Hepatocyte (in vitro differentiated cells): ENCODE measurements at regions not wholly inside any gene's neighbourhood (a gene's known extent, or its start where the extent isn't known, plus 50 kb on each side); places are given as distances from the start of the nearest gene placed in this dataset.

ENCODE experiments used
- DNase-seq: peaks from one replicate; pipeline ENCODE4 v3.0.0-alpha.2; 2016; ENCODE audit warnings: low spot score
- H2AFZ ChIP-seq: fragments of 200-600 bp; sonication (generic); 2 replicates; pipeline ENCODE4 v1.6.0; 2016; ENCODE audit warnings: antibody characterized with exemption, mild to moderate bottlenecking
- H3K27ac ChIP-seq: fragments of 200-600 bp; sonication (generic); 2 replicates; pipeline ENCODE4 v1.5.1; 2016; ENCODE audit warnings: mild to moderate bottlenecking
- H3K27me3 ChIP-seq: fragments of 200-600 bp; sonication (generic); 2 replicates; pipeline ENCODE4 v1.6.1; 2016
- H3K36me3 ChIP-seq: fragments of 200-600 bp; sonication (generic); replicated peaks from 2 replicates; pipeline ENCODE4 v1.5.1; 2016; ENCODE audit warnings: low read depth; ENCODE audit not compliant: insufficient read depth
- H3K4me1 ChIP-seq: fragments of 200-600 bp; sonication (generic); 2 replicates; pipeline ENCODE4 v1.5.1; 2016; ENCODE audit warnings: mild to moderate bottlenecking, moderate library complexity; ENCODE audit not compliant: insufficient read depth
- H3K4me2 ChIP-seq: fragments of 200-600 bp; sonication (generic); 2 replicates; pipeline ENCODE4 v1.6.0; 2016
- H3K4me3 ChIP-seq: fragments of 200-600 bp; sonication (generic); 2 replicates; pipeline ENCODE4 v1.5.1; 2016; ENCODE audit warnings: mild to moderate bottlenecking
- H3K79me2 ChIP-seq: fragments of 200-600 bp; sonication (generic); 2 replicates; pipeline ENCODE4 v1.6.0; 2017; ENCODE audit warnings: mild to moderate bottlenecking
- H3K9me2 ChIP-seq: fragments of 200-600 bp; sonication (generic); replicated peaks from 2 replicates; pipeline ENCODE4 v1.6.0; 2017; ENCODE audit warnings: mild to moderate bottlenecking; ENCODE audit not compliant: insufficient read depth
- H3K9me3 ChIP-seq: fragments of 200-600 bp; sonication (generic); 2 replicates; pipeline ENCODE4 v1.5.1; 2016; ENCODE audit warnings: low read depth, mild to moderate bottlenecking
- H4K20me1 ChIP-seq: fragments of 200-600 bp; sonication (generic); 2 replicates; pipeline ENCODE4 v1.6.0; 2016; ENCODE audit warnings: mild to moderate bottlenecking; ENCODE audit not compliant: insufficient read depth, poor library complexity, severe bottlenecking
- CTCF ChIP-seq: fragments of 200-600 bp; sonication (generic); IDR thresholded peaks from 2 replicates; pipeline ENCODE4 v1.5.1; 2016; ENCODE audit warnings: antibody characterized with exemption, mild to moderate bottlenecking; ENCODE audit not compliant: poor library complexity
- EZH2 ChIP-seq: fragments of 200-600 bp; sonication (generic); IDR thresholded peaks from 2 replicates; pipeline ENCODE4 v1.6.1; 2016; ENCODE audit warnings: antibody characterized with exemption, mild to moderate bottlenecking, borderline replicate concordance
- EZH2phosphoT487 ChIP-seq: fragments of 200-600 bp; sonication (generic); IDR thresholded peaks from one replicate; pipeline ENCODE4 v1.6.1; 2018; ENCODE audit warnings: antibody characterized with exemption, mild to moderate bottlenecking, low read depth, moderate library complexity; ENCODE audit not compliant: unreplicated experiment, severe bottlenecking
- WGBS: methylation state at CpG from one replicate; pipeline ENCODE4 v1.1.6; 2016; ENCODE audit warnings: low lambda C conversion rate; ENCODE audit errors: missing lambda C conversion rate; 5-methylcytosine and 5-hydroxymethylcytosine counted together

- Histone ChIP-seq H3K79me2 (no peaks in the 10 kb centered on the region), H3K27me3 (no peaks in the 10 kb centered on the region), H3K9me2 (no peaks in the 10 kb centered on the region), H3K27ac (no peak overlapping the region), H3K36me3 (no peaks in the 10 kb centered on the region), H3K4me3 (no peak overlapping the region), H3K4me2 (no peak overlapping the region), H4K20me1 (no peaks in the 10 kb centered on the region), H3K9me3 (no peaks in the 10 kb centered on the region), H3K4me1 (no peaks in the 10 kb centered on the region), H2AFZ (no peak overlapping the region)
- DNase-seq: no peak
- 74% methylated on average over 7 of the region's 7 CpGs for whole genome bisulfite sequencing
- TF ChIP-seq EZH2phosphoT487 (no peak), CTCF (no peak), EZH2 (no peak)
Measured at GRCh38 chr4:149980121-149980682, 98.0 kb upstream of the DCLK2 start.

GRCh38 chr4:149980941-149981340, 97.3 kb upstream of the DCLK2 start:
- H3K27ac ChIP-seq: no peak overlapping the region
- no peaks in the 10 kb centered on the region for H3K9me2 ChIP-seq
- DNase-seq: peak; percentile 69
- no peaks in the 10 kb centered on the region for H3K27me3 ChIP-seq
- no peaks in the 10 kb centered on the region for H3K79me2 ChIP-seq
- no peaks in the 10 kb centered on the region for H4K20me1 ChIP-seq
- TF ChIP-seq CTCF (peak; percentile 68), EZH2phosphoT487 (no peak), EZH2 (no peak)
- no peaks in the 10 kb centered on the region for H3K9me3 ChIP-seq
- no peak overlapping the region for H3K4me2 ChIP-seq
- no peak overlapping the region for H2AFZ ChIP-seq
- no peaks in the 10 kb centered on the region for H3K4me1 ChIP-seq
- H3K36me3 ChIP-seq: no peaks in the 10 kb centered on the region
- no peak overlapping the region for H3K4me3 ChIP-seq
- 14% methylated on average over 6 of the region's 6 CpGs for WGBS

DNA sequence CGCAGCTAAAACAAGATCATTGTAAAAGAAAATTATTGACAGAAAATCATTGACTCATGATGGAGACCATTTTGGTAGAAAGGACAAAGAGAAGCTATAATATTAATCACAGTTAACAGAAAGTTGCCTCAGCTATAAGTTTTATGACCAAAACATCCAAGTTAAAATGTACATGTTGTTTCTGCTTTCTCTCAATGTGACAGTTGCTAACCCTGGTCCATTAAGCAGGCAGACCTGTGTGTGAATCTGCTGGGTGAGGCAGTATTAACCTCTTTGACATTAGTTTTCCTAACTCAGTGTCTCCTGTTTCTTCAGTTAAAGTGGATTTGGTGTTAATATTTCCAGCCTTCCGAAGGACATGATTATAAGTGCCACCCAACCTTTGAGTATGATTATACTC, 94.8 kb upstream of the DCLK2 start:
- peaks cover 20% of the 10 kb centered on the region for H3K4me1 ChIP-seq
- H3K4me3 ChIP-seq: no peak overlapping the region
- no peak for DNase-seq
- no peak overlapping the region for H3K4me2 ChIP-seq
- H2AFZ ChIP-seq: no peak overlapping the region
- WGBS: 76% methylated on average over 2 of the region's 2 CpGs
- TF ChIP-seq CTCF (no peak), EZH2phosphoT487 (no peak), EZH2 (no peak)
- no peaks in the 10 kb centered on the region for H3K9me2 ChIP-seq
- no peak overlapping the region for H3K27ac ChIP-seq
- H3K27me3 ChIP-seq: no peaks in the 10 kb centered on the region
- H4K20me1 ChIP-seq: no peaks in the 10 kb centered on the region
- H3K36me3 ChIP-seq: no peaks in the 10 kb centered on the region
- H3K79me2 ChIP-seq: no peaks in the 10 kb centered on the region
- no peaks in the 10 kb centered on the region for H3K9me3 ChIP-seq

GRCh38 chr4:149983931-149984330, 94.3 kb upstream of the DCLK2 start:
- Histone ChIP-seq H3K4me3 (no peak overlapping the region), H4K20me1 (no peaks in the 10 kb centered on the region), H3K79me2 (no peaks in the 10 kb centered on the region), H3K4me2 (no peak overlapping the region), H3K4me1 (peaks cover 20% of the 10 kb centered on the region), H3K27me3 (no peaks in the 10 kb centered on the region), H3K9me3 (no peaks in the 10 kb centered on the region), H3K9me2 (no peaks in the 10 kb centered on the region), H3K27ac (no peak overlapping the region), H2AFZ (no peak overlapping the region), H3K36me3 (no peaks in the 10 kb centered on the region)
- DNase-seq: no peak
- TF ChIP-seq EZH2: no peak
- no peak for TF ChIP-seq EZH2phosphoT487
- TF ChIP-seq CTCF: no peak
- WGBS: 71% methylated on average over 3 of the region's 3 CpGs
